ENCODE measurements at regions not wholly inside any gene's neighbourhood (a gene's known extent, or its start where the extent isn't known, plus 50 kb on each side); places are given as distances from the start of the nearest gene placed in this dataset.

DNA sequence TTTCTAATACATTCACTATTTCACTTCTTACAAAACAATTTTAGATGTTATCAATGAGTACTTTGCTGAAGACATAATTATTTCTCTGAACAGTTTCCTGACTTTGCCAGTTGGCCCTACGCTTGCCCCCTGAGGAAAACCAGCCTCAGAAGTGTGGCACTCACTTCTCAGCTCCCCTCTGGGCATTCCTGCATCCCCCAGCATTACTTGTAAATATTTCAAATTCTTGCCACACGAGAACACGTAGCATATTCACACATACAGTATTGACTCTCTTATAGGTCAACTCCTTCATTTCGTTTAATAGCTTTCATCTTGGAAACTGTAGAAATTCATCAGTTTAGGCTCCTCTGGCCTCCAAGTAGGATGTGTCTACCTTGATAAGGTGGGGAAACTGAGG, 65.2 kb downstream of the OTX2 start:
- H3K27ac ChIP-seq = no peak overlapping the region
- no peak overlapping the region for H3K4me3 ChIP-seq
- no peak for DNase-seq
- 41 to 45% methylated on average over 4 of the region's 4 CpGs for WGBS, 2 donors
- H3K36me3 ChIP-seq = no peaks in the 10 kb centered on the region
- ATAC-seq = no peak
- H3K9me3 ChIP-seq = peaks cover 0 to 4% (median 0%) of the 10 kb centered on the region in 11 donors
- TF ChIP-seq, protein P1, sequence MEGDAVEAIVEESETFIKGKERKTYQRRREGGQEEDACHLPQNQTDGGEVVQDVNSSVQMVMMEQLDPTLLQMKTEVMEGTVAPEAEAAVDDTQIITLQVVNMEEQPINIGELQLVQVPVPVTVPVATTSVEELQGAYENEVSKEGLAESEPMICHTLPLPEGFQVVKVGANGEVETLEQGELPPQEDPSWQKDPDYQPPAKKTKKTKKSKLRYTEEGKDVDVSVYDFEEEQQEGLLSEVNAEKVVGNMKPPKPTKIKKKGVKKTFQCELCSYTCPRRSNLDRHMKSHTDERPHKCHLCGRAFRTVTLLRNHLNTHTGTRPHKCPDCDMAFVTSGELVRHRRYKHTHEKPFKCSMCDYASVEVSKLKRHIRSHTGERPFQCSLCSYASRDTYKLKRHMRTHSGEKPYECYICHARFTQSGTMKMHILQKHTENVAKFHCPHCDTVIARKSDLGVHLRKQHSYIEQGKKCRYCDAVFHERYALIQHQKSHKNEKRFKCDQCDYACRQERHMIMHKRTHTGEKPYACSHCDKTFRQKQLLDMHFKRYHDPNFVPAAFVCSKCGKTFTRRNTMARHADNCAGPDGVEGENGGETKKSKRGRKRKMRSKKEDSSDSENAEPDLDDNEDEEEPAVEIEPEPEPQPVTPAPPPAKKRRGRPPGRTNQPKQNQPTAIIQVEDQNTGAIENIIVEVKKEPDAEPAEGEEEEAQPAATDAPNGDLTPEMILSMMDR (IDR thresholded peaks at IDR 0.05) = no peak
- H3K4me1 ChIP-seq = no peaks in the 10 kb centered on the region
- H3K27me3 ChIP-seq = peaks cover 0 to 33% (median 4%) of the 10 kb centered on the region in 7 donors
- intact Hi-C loops (cut with DNase I) = no loop called here

DNA sequence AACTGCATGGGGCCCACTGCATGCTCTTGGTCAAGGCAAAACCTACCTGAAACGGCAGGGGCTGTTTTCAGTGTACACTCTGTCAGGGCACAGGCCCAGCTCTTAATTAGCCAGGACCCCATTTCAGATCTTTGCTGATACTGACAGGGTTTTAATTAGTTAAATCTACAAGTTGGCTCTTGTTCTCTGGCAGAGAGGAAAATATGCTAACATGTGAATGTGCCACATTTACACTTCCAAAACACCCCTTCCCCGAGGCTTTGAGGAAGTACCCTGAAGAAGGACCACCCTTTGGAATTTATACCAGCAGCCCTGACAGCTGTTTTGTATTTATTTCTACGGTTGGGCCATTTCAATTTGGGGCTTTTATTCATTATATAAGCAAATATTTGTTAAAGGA, 66.3 kb downstream of the OTX2 start:
- Histone ChIP-seq H3K36me3 (no peaks in the 10 kb centered on the region), H3K27me3 (peaks cover 0 to 25% (median 3%) of the 10 kb centered on the region in 7 donors), H3K9me3 (peaks cover 0 to 4% (median 0%) of the 10 kb centered on the region in 11 donors), H3K4me1 (no peaks in the 10 kb centered on the region), H3K27ac (no peak overlapping the region), H3K4me3 (no peak overlapping the region)
- DNase-seq = no peak
- TF ChIP-seq, protein P1 (IDR thresholded peaks at IDR 0.05) = no peak
- whole genome bisulfite sequencing, 2 donors = 38 to 43% methylated on average over 3 of the region's 3 CpGs
- no peak for ATAC-seq
- intact Hi-C loops (cut with DNase I) = no loop called here

DNA sequence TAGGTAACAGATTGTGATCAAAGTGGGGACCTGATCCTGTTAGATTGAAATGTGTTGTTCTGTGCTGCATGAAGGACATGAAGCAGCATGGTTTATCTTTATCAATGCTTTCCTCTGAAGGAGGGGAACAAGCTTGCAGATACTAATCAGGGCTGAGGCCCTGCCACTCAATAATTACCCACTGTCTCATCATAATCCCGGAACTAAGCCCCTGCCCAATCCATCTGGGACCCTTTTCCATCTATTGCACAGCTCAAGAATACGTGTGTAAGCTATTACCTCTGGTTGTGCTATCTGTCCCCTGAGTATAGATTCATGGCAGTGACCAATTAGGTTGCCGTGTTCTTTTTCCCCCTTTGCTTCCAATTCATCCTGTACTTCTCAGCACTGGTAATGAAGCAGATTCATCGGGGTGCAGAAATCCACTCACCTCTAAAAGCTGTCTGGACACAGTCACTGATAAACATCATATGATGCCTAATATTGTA, 67.8 kb downstream of the OTX2 start:
- Histone ChIP-seq H3K4me1 (no peaks in the 10 kb centered on the region), H3K36me3 (no peaks in the 10 kb centered on the region), H3K4me3 (no peak overlapping the region), H3K9me3 (peaks cover 0 to 4% (median 0%) of the 10 kb centered on the region in 11 donors), H3K27ac (no peak overlapping the region), H3K27me3 (peaks cover 0 to 22% (median 0%) of the 10 kb centered on the region in 7 donors)
- no peak for ATAC-seq
- no peak for DNase-seq
- 79 to 80% methylated on average over 4 of the region's 4 CpGs for WGBS, 2 donors
- TF ChIP-seq, protein P1 (IDR thresholded peaks at IDR 0.05) = no peak
- intact Hi-C loops (cut with DNase I) = no loop called here

DNA sequence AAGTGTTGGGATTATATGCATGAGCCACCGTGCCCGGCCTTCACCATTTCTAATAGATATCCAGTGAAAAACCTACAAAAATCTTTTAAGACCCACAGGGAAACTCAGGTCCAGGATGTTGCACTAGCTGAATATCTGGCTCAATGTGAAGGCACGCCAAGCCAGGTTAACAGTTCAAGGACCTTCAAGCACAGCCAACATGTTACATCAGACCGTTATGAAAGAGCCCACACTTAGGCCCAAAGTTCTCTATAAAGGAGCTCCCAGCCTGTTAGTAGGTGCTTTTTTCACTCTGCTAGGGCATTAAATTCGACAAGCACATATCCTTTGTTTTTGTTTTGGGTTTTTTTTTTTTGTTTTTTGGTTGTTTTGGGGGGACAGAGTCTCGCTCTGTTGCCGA, 69.0 kb downstream of the OTX2 start:
- Histone ChIP-seq H3K36me3 (no peaks in the 10 kb centered on the region), H3K4me3 (no peak overlapping the region), H3K27ac (no peak overlapping the region), H3K4me1 (no peaks in the 10 kb centered on the region), H3K9me3 (peaks cover 0 to 4% (median 0%) of the 10 kb centered on the region in 11 donors), H3K27me3 (peaks cover 0 to 22% (median 3%) of the 10 kb centered on the region in 7 donors)
- DNase-seq (no peak), ATAC-seq (no peak)
- 85 to 87% methylated on average over 7 of the region's 7 CpGs for WGBS, 2 donors
- intact Hi-C loops (cut with DNase I) = no loop called here
- TF ChIP-seq, protein P1 (IDR thresholded peaks at IDR 0.05) = no peak

Measured in heart right ventricle (tissue), 16 donors.